ENCODE measurements at regions not wholly inside any gene's neighbourhood (a gene's known extent, or its start where the extent isn't known, plus 50 kb on each side); places are given as distances from the start of the nearest gene placed in this dataset.

DNA sequence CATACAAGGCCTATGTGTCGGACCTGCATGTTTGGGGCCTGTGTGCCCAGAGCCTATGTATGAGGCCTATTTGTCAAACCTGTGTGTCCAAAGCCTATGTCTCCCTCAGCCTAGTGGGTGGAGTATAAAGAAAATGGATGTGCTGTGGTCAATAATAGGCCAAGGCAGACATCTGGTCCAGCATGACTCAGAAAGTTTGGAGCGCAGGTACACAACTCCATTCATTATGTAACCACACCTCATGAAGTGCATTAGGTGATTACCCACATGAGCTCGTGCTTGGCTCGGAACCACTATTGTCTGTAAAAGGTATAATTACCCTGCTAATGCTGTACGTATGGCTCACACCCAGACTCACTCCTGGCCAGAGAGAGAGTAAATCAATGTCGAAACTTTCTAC lies 302.4 kb upstream of the POU3F2 start:
- Histone ChIP-seq H3K79me2 (ENCODE audit: insufficient read depth) (no peaks in the 10 kb centered on the region), H3K27me3 (ENCODE audit: insufficient read depth) (no peaks in the 10 kb centered on the region), H3K9ac (no peak overlapping the region), H3K4me3 (ENCODE audit: low read depth in 2 of 2, low read length in 1 of 2) (no peak overlapping the region), H3F3A (replicated peaks; ENCODE audit: insufficient read depth) (no peaks in the 10 kb centered on the region), H3K4me2 (no peak overlapping the region), H3K9me2 (no peaks in the 10 kb centered on the region), H3K9me3 (no peaks in the 10 kb centered on the region), H4K20me1 (ENCODE audit: insufficient read depth) (no peaks in the 10 kb centered on the region), H3K36me3 (replicated peaks in 1 of 2; ENCODE audit: control insufficient read depth in 1 of 2, insufficient read depth in 2 of 2, low read length in 1 of 2) (no peaks in the 10 kb centered on the region), H2AFZ (ENCODE audit: low read depth) (no peak overlapping the region), H3K4me1 (ENCODE audit: control insufficient read depth in 1 of 2, insufficient read depth in 2 of 2, low read depth in 1 of 2, low read length in 1 of 2) (no peaks in the 10 kb centered on the region), H3K27ac (ENCODE audit: low read depth in 2 of 2, low read length in 1 of 2) (no peak overlapping the region)
- ChIA-PET POLR2A (no interaction called here), CTCF (no interaction called here)
- no peak for DNase-seq
- no peak for TF ChIP-seq TCF12 (IDR thresholded peaks at IDR 0.05)
- TF ChIP-seq GABPA (IDR thresholded peaks at IDR 0.05; ENCODE audit: low read depth), result no peak
- TF ChIP-seq, protein P1, sequence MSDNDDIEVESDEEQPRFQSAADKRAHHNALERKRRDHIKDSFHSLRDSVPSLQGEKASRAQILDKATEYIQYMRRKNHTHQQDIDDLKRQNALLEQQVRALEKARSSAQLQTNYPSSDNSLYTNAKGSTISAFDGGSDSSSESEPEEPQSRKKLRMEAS (IDR thresholded peaks at IDR 0.05; ENCODE audit: low read depth), result no peak
- no peak for TF ChIP-seq MXI1 (IDR thresholded peaks at IDR 0.05; ENCODE audit: low read depth, low read length)
- TF ChIP-seq, protein P2, sequence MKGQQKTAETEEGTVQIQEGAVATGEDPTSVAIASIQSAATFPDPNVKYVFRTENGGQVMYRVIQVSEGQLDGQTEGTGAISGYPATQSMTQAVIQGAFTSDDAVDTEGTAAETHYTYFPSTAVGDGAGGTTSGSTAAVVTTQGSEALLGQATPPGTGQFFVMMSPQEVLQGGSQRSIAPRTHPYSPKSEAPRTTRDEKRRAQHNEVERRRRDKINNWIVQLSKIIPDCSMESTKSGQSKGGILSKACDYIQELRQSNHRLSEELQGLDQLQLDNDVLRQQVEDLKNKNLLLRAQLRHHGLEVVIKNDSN (IDR thresholded peaks at IDR 0.05; ENCODE audit: borderline replicate concordance, low read depth), result no peak
- TF ChIP-seq FOSL2 (IDR thresholded peaks at IDR 0.05; ENCODE audit: borderline replicate concordance, low read depth), result no peak
- TF ChIP-seq POLR2AphosphoS5 (IDR thresholded peaks at IDR 0.05; ENCODE audit: low read depth, low read length), result no peak
- TF ChIP-seq, protein P3, sequence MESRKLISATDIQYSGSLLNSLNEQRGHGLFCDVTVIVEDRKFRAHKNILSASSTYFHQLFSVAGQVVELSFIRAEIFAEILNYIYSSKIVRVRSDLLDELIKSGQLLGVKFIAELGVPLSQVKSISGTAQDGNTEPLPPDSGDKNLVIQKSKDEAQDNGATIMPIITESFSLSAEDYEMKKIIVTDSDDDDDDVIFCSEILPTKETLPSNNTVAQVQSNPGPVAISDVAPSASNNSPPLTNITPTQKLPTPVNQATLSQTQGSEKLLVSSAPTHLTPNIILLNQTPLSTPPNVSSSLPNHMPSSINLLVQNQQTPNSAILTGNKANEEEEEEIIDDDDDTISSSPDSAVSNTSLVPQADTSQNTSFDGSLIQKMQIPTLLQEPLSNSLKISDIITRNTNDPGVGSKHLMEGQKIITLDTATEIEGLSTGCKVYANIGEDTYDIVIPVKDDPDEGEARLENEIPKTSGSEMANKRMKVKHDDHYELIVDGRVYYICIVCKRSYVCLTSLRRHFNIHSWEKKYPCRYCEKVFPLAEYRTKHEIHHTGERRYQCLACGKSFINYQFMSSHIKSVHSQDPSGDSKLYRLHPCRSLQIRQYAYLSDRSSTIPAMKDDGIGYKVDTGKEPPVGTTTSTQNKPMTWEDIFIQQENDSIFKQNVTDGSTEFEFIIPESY (IDR thresholded peaks at IDR 0.05; ENCODE audit: borderline replicate concordance, low read depth), result no peak
- TF ChIP-seq, protein P4, sequence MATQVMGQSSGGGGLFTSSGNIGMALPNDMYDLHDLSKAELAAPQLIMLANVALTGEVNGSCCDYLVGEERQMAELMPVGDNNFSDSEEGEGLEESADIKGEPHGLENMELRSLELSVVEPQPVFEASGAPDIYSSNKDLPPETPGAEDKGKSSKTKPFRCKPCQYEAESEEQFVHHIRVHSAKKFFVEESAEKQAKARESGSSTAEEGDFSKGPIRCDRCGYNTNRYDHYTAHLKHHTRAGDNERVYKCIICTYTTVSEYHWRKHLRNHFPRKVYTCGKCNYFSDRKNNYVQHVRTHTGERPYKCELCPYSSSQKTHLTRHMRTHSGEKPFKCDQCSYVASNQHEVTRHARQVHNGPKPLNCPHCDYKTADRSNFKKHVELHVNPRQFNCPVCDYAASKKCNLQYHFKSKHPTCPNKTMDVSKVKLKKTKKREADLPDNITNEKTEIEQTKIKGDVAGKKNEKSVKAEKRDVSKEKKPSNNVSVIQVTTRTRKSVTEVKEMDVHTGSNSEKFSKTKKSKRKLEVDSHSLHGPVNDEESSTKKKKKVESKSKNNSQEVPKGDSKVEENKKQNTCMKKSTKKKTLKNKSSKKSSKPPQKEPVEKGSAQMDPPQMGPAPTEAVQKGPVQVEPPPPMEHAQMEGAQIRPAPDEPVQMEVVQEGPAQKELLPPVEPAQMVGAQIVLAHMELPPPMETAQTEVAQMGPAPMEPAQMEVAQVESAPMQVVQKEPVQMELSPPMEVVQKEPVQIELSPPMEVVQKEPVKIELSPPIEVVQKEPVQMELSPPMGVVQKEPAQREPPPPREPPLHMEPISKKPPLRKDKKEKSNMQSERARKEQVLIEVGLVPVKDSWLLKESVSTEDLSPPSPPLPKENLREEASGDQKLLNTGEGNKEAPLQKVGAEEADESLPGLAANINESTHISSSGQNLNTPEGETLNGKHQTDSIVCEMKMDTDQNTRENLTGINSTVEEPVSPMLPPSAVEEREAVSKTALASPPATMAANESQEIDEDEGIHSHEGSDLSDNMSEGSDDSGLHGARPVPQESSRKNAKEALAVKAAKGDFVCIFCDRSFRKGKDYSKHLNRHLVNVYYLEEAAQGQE (IDR thresholded peaks at IDR 0.05; ENCODE audit: low read depth, low read length), result no peak
- no peak for TF ChIP-seq SMC3 (IDR thresholded peaks at IDR 0.05; ENCODE audit: low read depth, low read length)
- TF ChIP-seq EZH2phosphoT487 (IDR thresholded peaks at IDR 0.05; ENCODE audit: borderline replicate concordance, low read depth), result no peak
- TF ChIP-seq TAF1 (IDR thresholded peaks at IDR 0.05; ENCODE audit: borderline replicate concordance, low read depth, low read length), result no peak
- TF ChIP-seq MEF2A (IDR thresholded peaks at IDR 0.05; ENCODE audit: borderline replicate concordance, low read depth), result no peak
- TF ChIP-seq, protein P5, sequence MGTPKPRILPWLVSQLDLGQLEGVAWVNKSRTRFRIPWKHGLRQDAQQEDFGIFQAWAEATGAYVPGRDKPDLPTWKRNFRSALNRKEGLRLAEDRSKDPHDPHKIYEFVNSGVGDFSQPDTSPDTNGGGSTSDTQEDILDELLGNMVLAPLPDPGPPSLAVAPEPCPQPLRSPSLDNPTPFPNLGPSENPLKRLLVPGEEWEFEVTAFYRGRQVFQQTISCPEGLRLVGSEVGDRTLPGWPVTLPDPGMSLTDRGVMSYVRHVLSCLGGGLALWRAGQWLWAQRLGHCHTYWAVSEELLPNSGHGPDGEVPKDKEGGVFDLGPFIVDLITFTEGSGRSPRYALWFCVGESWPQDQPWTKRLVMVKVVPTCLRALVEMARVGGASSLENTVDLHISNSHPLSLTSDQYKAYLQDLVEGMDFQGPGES (IDR thresholded peaks at IDR 0.05; ENCODE audit: low read depth, low read length), result no peak
- TF ChIP-seq, protein P6, sequence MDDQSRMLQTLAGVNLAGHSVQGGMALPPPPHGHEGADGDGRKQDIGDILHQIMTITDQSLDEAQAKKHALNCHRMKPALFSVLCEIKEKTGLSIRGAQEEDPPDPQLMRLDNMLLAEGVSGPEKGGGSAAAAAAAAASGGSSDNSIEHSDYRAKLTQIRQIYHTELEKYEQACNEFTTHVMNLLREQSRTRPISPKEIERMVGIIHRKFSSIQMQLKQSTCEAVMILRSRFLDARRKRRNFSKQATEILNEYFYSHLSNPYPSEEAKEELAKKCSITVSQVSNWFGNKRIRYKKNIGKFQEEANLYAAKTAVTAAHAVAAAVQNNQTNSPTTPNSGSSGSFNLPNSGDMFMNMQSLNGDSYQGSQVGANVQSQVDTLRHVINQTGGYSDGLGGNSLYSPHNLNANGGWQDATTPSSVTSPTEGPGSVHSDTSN (IDR thresholded peaks at IDR 0.05), result no peak
- no peak for TF ChIP-seq RAD21 (IDR thresholded peaks at IDR 0.05; ENCODE audit: low read length)
- no peak for TF ChIP-seq SIN3A (IDR thresholded peaks at IDR 0.05; ENCODE audit: borderline replicate concordance, low read depth, low read length)
- TF ChIP-seq, protein P7, sequence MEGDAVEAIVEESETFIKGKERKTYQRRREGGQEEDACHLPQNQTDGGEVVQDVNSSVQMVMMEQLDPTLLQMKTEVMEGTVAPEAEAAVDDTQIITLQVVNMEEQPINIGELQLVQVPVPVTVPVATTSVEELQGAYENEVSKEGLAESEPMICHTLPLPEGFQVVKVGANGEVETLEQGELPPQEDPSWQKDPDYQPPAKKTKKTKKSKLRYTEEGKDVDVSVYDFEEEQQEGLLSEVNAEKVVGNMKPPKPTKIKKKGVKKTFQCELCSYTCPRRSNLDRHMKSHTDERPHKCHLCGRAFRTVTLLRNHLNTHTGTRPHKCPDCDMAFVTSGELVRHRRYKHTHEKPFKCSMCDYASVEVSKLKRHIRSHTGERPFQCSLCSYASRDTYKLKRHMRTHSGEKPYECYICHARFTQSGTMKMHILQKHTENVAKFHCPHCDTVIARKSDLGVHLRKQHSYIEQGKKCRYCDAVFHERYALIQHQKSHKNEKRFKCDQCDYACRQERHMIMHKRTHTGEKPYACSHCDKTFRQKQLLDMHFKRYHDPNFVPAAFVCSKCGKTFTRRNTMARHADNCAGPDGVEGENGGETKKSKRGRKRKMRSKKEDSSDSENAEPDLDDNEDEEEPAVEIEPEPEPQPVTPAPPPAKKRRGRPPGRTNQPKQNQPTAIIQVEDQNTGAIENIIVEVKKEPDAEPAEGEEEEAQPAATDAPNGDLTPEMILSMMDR (IDR thresholded peaks at IDR 0.05), result no peak
- no peak for TF ChIP-seq FOXJ3 (CRISPR knock-in tag; IDR thresholded peaks at IDR 0.05)
- TF ChIP-seq, protein P8, sequence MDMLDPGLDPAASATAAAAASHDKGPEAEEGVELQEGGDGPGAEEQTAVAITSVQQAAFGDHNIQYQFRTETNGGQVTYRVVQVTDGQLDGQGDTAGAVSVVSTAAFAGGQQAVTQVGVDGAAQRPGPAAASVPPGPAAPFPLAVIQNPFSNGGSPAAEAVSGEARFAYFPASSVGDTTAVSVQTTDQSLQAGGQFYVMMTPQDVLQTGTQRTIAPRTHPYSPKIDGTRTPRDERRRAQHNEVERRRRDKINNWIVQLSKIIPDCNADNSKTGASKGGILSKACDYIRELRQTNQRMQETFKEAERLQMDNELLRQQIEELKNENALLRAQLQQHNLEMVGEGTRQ (IDR thresholded peaks at IDR 0.05; ENCODE audit: borderline replicate concordance, low read depth, low read length), result no peak
- 56% methylated on average over 5 of the region's 6 CpGs for WGBS (ENCODE audit: low lambda C conversion rate)
